Ramos (cell line): ENCODE measurements at regions not wholly inside any gene's neighbourhood (a gene's known extent, or its start where the extent isn't known, plus 50 kb on each side); places are given as distances from the start of the nearest gene placed in this dataset.

Experiments used
- in situ Hi-C: fragments of 300-500 bp; cut with MboI; formaldehyde crosslinking; loops from one replicate; pipeline ENCODE4 v1.14.3; 2022; ENCODE audit warnings: low sequenced_read_pairs; ENCODE audit not compliant: unreplicated experiment

- in situ Hi-C loops: no loop called here
Observed at GRCh38 chr20:11182720-11183119, 508.9 kb upstream of the JAG1 start.

GRCh38 chr20:11186301-11187008 is 512.7 kb upstream of the JAG1 start:
- in situ Hi-C loops: no loop called here

GRCh38 chr20:11188843-11189603 is 515.2 kb upstream of the JAG1 start:
- in situ Hi-C loops: no loop called here

DNA sequence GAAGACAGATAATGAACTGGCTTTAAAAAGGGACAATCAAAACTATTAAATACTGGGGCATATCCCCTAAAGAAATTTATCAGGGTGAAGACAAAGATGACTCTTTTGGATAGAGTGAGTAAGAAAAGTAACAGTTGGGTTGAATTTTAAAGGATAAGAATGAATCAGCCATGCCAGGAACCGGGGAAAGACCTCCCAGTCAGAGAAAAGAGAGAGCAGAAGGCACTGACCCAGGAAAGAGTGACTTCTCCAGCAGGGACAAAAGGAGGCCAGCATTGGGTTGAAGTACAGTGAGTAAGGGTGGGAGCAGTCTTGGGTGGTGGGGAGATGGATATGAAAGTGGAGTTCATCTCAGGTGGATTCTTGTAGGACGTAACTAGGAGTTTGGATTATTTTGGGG is 516.9 kb upstream of the JAG1 start:
- in situ Hi-C loops: no loop called here

DNA sequence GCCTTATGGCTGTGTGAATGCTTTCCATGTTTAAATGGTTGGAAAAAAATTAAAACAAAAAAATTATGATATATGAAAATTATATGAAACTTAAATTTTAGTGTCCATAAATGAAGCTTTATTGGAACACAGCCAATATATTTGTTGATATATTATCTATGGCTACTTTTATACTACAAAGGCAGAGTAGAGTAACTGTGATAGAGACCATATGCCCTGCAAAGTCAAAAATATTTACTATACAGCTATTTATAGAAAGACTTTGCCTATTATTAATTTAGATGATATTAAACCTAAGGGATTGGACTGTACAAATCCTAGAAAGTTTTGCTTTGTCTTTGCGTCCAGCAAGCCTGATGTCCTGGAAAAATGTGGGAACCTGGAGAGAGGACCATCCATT is 518.3 kb upstream of the JAG1 start:
- in situ Hi-C loops: no loop called here

GRCh38 chr20:11193241-11193640 is 519.4 kb upstream of the JAG1 start:
- in situ Hi-C loops: no loop called here

DNA sequence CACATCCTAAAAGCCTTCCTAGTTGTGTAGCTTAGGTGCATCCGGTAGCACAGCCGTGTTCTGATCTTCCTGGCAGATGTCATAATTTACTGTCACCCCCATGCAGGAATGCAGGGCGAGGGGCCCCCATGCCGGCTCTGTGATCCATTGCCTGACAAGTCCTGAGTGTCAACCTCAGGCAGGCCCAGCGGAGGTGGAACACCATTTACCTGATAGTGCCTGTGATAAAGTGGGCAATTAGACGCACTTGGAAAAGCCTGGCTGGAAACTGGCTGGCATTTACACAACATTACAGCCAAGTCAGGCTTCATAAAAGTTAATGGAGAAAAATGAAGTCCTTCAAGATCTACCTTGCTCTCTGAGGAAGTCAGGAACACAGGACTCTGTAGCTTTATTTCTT is 521.4 kb upstream of the JAG1 start:
- in situ Hi-C loops: no loop called here

- in situ Hi-C loops: no loop called here
Observed at GRCh38 chr20:11195899-11196558, 522.2 kb upstream of the JAG1 start.

GRCh38 chr20:11197851-11198250 is 524.1 kb upstream of the JAG1 start:
- in situ Hi-C loops: no loop called here

- in situ Hi-C loops: no loop called here
Observed at GRCh38 chr20:11200423-11200822, 526.6 kb upstream of the JAG1 start.

DNA sequence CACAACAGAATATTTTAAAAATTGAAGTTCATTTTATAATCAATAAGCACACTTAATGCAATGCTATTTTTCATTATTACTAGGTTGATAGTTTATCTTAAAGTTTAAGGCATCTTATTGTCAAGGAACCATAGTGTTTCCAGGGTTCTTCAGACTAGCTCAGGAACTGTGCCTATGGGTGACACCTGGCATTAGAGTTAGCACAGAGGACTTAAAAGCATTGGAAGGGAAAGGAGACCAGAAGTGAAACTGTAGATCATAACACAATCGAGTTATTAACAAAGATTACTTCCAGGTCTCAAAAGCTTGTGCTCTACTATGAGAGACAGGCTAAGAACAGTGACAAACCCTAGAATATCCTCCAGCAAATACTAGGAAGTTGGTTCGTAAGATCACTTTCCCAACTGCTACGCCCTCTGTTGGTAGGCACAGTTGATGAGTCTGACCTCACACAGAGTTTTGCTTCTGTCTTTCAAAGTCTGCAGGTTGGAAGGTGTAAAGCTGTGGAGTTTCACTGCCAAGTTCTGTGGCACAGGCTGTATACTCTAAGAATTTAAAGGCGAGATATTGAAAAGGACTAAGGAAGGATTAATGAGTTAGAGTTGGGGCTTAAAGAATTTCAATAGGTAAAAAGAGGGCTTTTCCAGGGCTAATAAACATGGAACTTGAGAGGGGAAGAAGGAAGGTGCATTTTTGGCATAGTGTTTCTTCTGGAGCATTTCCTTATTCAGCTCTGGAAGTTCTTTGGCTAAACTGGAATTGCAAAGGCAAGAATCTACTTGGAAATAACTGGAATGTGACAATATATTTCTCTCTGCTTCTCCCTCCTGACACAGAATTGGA is 531.3 kb upstream of the JAG1 start:
- in situ Hi-C loops: no loop called here

- in situ Hi-C loops: no loop called here
Observed at GRCh38 chr20:11205769-11206362, 532.1 kb upstream of the JAG1 start.

DNA sequence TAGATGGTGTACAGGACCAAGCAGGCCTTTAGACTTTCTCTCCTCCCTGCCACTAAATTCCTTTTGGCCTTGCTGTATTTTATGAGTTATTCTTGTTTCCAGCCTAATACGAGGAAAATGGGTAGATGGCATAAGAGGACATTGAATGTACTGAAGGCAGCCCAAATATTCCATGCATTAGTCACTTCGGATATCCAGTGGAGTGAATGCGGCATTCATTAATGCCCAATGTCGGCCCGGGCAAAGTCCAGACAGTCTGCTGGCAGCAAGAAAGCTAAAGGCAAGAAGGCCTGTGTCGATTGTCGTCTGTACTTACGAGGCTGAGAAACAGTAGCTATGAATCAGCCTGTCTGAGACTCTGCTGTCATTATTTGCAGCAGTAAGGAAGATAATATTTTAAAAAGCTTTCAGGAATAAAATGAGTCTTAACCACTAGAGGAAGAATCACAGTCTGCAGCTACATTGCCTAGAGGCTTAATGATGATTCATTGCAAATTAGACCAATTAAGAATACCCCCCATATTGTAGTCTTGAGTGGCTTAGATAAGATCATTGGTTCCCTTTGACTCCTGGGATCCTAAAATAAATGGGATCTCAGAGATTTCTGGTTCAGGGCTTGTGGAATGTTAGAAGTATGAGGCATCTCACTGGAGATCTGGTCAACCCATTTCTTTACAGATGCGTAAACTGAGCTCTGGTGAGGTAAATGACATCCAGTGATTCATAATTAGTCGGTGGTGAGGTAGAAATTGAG is 534.1 kb upstream of the JAG1 start:
- in situ Hi-C loops: no loop called here

DNA sequence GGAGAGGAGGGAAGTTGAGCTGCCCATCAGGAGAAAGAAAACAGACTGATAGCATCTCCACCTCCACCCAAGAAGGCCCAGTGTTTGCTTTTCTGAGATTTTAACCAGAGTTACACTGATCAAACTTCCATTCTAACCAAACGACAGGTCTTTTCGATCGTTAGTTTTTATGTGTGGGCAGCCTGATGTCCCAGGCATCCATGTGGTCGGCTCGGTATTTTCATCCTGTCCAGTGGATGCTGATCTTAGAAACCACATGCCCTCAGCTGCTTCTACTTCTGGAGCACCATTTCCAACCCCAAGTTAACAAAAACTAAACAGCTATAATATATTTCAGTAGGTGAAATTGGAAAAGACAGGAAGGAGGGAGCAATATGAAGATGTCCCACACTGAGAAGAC is 536.8 kb upstream of the JAG1 start:
- in situ Hi-C loops: no loop called here

GRCh38 chr20:11212272-11212671 is 538.5 kb upstream of the JAG1 start:
- in situ Hi-C loops: no loop called here

DNA sequence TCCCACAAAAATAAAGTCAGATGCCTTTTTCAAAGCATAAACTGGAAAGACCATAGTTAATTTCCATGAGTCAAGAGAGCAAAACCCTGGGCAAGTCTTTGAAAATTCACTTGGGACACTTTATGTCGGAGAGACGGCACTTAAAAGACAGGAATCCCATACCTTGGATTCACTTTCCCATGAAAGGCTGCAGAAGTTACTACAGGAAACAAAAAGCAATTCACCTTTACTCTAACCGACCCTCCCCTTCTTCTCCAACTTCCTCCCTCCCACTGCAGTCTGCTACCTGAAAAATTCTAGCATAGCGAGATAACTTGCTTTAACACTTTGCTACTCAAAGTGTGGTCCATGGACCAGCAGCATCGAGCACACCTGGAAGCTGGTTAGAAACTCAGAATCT is 539.1 kb upstream of the JAG1 start:
- in situ Hi-C loops: no loop called here

GRCh38 chr20:11214256-11214840 is 540.5 kb upstream of the JAG1 start:
- in situ Hi-C loops: no loop called here

- in situ Hi-C loops: no loop called here
Observed at GRCh38 chr20:11216451-11217314, 542.9 kb upstream of the JAG1 start.
